Panc1 (cell line): ENCODE measurements at regions not wholly inside any gene's neighbourhood (a gene's known extent, or its start where the extent isn't known, plus 50 kb on each side); places are given as distances from the start of the nearest gene placed in this dataset.

ENCODE experiments used
- ATAC-seq: fragments of 200-7000 bp; cut with Tn5 transposase; 2 replicates; pipeline ENCODE4 v1.9.1; 2020; ENCODE audit warnings: mild to moderate bottlenecking, moderate library complexity
- BruUV-seq: library from RNA; stranded (reverse); fragments of 400-500 nt; replicated peaks from 2 replicates; lab custom pipeline; 2021; lab: Mats Ljungman, UMichigan
- CTCF ChIA-PET: fragments of 300-600 bp; sonication (Branson Sonifier 250); formaldehyde crosslinking; loops from one replicate; lab custom pipeline; 2022; ENCODE audit warnings: antibody characterized with exemption; lab: Charles Lee
- POLR2A ChIA-PET: fragments of 300-600 bp; sonication (Branson Sonifier 250); formaldehyde crosslinking; loops from one replicate; lab custom pipeline; 2022; ENCODE audit warnings: antibody characterized with exemption; lab: Charles Lee
- DNase-seq: peaks from one replicate; pipeline ENCODE4 v3.0.0-alpha.2; 2010; ENCODE audit warnings: low read depth, low spot score
- H3K27ac ChIP-seq: 2 replicates; pipeline ENCODE4 v1.5.1; 2011; ENCODE audit warnings: mild to moderate bottlenecking, low read length, inconsistent platforms
- H3K27me3 ChIP-seq: fragments of 200-500 bp; sonication (Bioruptor generic); 2 replicates; pipeline ENCODE4 v1.6.0; 2014; ENCODE audit warnings: low read length, inconsistent platforms; ENCODE audit not compliant: control insufficient read depth, insufficient read depth
- H3K36me3 ChIP-seq: fragments of 200-500 bp; sonication (Bioruptor generic); 2 replicates; pipeline ENCODE4 v1.5.1; 2014; ENCODE audit warnings: inconsistent platforms, mild to moderate bottlenecking, low read length, moderate library complexity; ENCODE audit not compliant: control insufficient read depth, insufficient read depth
- H3K4me1 ChIP-seq: 2 replicates; pipeline ENCODE4 v1.5.1; 2011; ENCODE audit warnings: inconsistent platforms, mild to moderate bottlenecking, low read length, moderate library complexity; ENCODE audit not compliant: control insufficient read depth, insufficient read depth
- H3K4me3 ChIP-seq, 2 experiments: 2 replicates each; pipeline ENCODE4 v1.5.1; 2011 to 2012; ENCODE audit warnings: low read depth in 2 of 2, low read length in 2 of 2, mild to moderate bottlenecking in 2 of 2, inconsistent platforms in 1 of 2, moderate library complexity in 1 of 2
- H3K9me3 ChIP-seq: fragments of 200-500 bp; sonication (Bioruptor generic); 2 replicates; pipeline ENCODE4 v1.5.1; 2014; ENCODE audit warnings: low read depth, mild to moderate bottlenecking, inconsistent platforms, low read length, moderate library complexity; ENCODE audit not compliant: control insufficient read depth, insufficient read depth
- POLR2AphosphoS5 ChIP-seq: IDR thresholded peaks from 2 replicates; pipeline ENCODE4 v1.6.1; 2012; ENCODE audit warnings: mild to moderate bottlenecking, low read depth, low read length, moderate library complexity
- REST ChIP-seq, 2 experiments: IDR thresholded peaks; 2 replicates each; pipeline ENCODE4 v1.6.1; 2011 to 2012; ENCODE audit warnings: low read depth in 2 of 2, control low read depth in 1 of 2, low read length in 1 of 2, mild to moderate bottlenecking in 1 of 2, moderate library complexity in 1 of 2; ENCODE audit not compliant: insufficient read depth in 1 of 2
- SIN3A ChIP-seq: IDR thresholded peaks from 2 replicates; pipeline ENCODE4 v1.6.1; 2012; ENCODE audit warnings: low read depth, mild to moderate bottlenecking, low read length, moderate library complexity, borderline replicate concordance; ENCODE audit not compliant: insufficient read depth
- TCF7L2 ChIP-seq: IDR thresholded peaks from 2 replicates; pipeline ENCODE4 v1.6.1; 2011; ENCODE audit warnings: mild to moderate bottlenecking, low read depth, low read length, inconsistent platforms
- in situ Hi-C: cut with HindIII; loops from 2 replicates; pipeline ENCODE4 v1.10.0; 2016; ENCODE audit warnings: low sequenced_read_pairs, low pct_unique_long_range_greater_than_20kb
- intact Hi-C: fragments of 100-400 bp; cut with micrococcal nuclease; formaldehyde crosslinking; loops from one replicate; pipeline ENCODE4 v1.10.0; 2022; ENCODE audit not compliant: unreplicated experiment
- TF ChIP-seq, protein P1 (sequence below): fragments of 450-650 bp; IDR thresholded peaks from 2 replicates; pipeline ENCODE4 v1.5.1; 2017; ENCODE audit warnings: mild to moderate bottlenecking

DNA sequence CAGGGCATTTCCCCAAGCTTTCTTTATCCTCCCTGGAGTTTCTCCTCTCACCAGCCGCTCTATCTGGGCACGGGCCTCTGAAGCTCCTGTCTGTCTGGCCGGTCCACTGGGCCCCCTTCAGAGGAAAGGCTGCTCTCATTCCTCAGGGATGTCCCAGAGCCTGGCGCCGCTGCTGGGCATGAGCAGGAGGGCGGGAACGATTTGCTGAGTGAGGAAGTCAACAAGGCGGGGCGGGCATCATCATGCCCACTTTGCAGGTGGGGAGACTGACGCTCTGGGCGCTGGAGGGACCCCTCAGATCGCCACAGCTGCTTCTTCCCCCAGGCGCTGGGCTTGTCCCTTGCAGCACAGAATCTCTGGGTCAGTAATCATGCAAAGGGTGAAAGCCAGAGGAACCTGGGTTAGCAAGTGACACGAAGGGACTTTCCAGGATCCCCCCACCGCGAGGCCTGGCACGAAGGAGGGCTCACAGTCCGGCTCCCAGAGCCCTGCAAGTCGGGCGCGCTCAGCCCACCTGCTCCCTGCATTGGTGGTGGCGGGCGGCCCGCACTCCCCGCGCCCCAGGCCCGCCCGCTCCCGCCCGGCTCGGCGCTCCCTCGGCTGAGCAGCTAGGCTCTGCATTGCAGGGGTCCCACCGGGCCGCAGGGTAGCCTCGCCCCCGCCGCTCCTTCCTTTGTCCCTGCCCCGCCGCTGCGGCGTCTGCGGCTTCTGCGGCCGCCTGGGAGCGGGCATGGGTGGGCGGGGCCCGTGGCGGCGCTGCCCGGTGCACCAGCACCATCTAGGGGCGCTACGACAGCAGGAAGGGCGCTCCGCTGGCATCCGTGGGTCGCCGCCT, 157.8 kb downstream of the CYRIA start:
- BruUV-seq: no TSS peak
- peaks cover 8% of the 10 kb centered on the region for H3K27me3 ChIP-seq
- intact Hi-C loops (loop anchor here (2.0 kb wide), 2 partner anchors 567 to 871 kb away; partner anchors contain the start of gene MYCN), in situ Hi-C loops (no loop called here)
- H3K36me3 ChIP-seq: no peaks in the 10 kb centered on the region; the same call in 1 of the 2 replicates
- peak overlapping the region; percentile 21 to 25 for H3K4me3 ChIP-seq
- H3K4me1 ChIP-seq: no peaks in the 10 kb centered on the region; the same call in 1 of the 2 replicates
- no peaks in the 10 kb centered on the region for H3K9me3 ChIP-seq
- ChIA-PET CTCF (no interaction called here), POLR2A (no interaction called here)
- TF ChIP-seq, protein P1, sequence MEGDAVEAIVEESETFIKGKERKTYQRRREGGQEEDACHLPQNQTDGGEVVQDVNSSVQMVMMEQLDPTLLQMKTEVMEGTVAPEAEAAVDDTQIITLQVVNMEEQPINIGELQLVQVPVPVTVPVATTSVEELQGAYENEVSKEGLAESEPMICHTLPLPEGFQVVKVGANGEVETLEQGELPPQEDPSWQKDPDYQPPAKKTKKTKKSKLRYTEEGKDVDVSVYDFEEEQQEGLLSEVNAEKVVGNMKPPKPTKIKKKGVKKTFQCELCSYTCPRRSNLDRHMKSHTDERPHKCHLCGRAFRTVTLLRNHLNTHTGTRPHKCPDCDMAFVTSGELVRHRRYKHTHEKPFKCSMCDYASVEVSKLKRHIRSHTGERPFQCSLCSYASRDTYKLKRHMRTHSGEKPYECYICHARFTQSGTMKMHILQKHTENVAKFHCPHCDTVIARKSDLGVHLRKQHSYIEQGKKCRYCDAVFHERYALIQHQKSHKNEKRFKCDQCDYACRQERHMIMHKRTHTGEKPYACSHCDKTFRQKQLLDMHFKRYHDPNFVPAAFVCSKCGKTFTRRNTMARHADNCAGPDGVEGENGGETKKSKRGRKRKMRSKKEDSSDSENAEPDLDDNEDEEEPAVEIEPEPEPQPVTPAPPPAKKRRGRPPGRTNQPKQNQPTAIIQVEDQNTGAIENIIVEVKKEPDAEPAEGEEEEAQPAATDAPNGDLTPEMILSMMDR: peak; percentile 88
- TF ChIP-seq POLR2AphosphoS5: no peak
- DNase-seq: no peak
- peak; percentile 97 for ATAC-seq
- H3K27ac ChIP-seq: no peak overlapping the region

GRCh38 chr2:16506366-16506765, 159.3 kb downstream of the CYRIA start:
- ChIA-PET CTCF (no interaction called here), POLR2A (no interaction called here)
- H3K4me3 ChIP-seq: no peak overlapping the region
- in situ Hi-C loops (no loop called here), intact Hi-C loops (no loop called here)
- DNase-seq: no peak
- no peak overlapping the region for H3K27ac ChIP-seq
- TF ChIP-seq TCF7L2 (no peak), SIN3A (no peak), REST (IDR thresholded peaks at IDR 0.05; ENCODE audit: insufficient read depth in 1 of 2, low read depth in 2 of 2, low read length in 1 of 2) (no peak), POLR2AphosphoS5 (no peak)
- TF ChIP-seq, protein P1: no peak
- no peak for ATAC-seq
- BruUV-seq: no TSS peak
- H3K27me3 ChIP-seq: peaks cover 8% of the 10 kb centered on the region
- no peaks in the 10 kb centered on the region; the same call in 1 of the 2 replicates for H3K4me1 ChIP-seq
- H3K36me3 ChIP-seq: no peaks in the 10 kb centered on the region; the same call in 1 of the 2 replicates
- H3K9me3 ChIP-seq: no peaks in the 10 kb centered on the region
